ENCODE measurements at regions not wholly inside any gene's neighbourhood (a gene's known extent, or its start where the extent isn't known, plus 50 kb on each side); places are given as distances from the start of the nearest gene placed in this dataset.

- no peak overlapping the region for H3K4me3 ChIP-seq (ENCODE audit: low read depth, low read length)
- no peak for DNase-seq (ENCODE audit: low read depth)
- TF ChIP-seq, protein P1, sequence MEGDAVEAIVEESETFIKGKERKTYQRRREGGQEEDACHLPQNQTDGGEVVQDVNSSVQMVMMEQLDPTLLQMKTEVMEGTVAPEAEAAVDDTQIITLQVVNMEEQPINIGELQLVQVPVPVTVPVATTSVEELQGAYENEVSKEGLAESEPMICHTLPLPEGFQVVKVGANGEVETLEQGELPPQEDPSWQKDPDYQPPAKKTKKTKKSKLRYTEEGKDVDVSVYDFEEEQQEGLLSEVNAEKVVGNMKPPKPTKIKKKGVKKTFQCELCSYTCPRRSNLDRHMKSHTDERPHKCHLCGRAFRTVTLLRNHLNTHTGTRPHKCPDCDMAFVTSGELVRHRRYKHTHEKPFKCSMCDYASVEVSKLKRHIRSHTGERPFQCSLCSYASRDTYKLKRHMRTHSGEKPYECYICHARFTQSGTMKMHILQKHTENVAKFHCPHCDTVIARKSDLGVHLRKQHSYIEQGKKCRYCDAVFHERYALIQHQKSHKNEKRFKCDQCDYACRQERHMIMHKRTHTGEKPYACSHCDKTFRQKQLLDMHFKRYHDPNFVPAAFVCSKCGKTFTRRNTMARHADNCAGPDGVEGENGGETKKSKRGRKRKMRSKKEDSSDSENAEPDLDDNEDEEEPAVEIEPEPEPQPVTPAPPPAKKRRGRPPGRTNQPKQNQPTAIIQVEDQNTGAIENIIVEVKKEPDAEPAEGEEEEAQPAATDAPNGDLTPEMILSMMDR (IDR thresholded peaks at IDR 0.05; ENCODE audit: control insufficient read depth, extremely low read depth, insufficient read depth) = no peak
Measured at GRCh38 chr21:32206631-32207405, 72.0 kb downstream of the MIS18A start.

- DNase-seq (ENCODE audit: low read depth) = no peak
- H3K4me3 ChIP-seq (ENCODE audit: low read depth, low read length) = no peak overlapping the region
- TF ChIP-seq, protein P1 (IDR thresholded peaks at IDR 0.05; ENCODE audit: control insufficient read depth, extremely low read depth, insufficient read depth) = no peak
Measured at GRCh38 chr21:32203877-32204480, 74.9 kb downstream of the MIS18A start.

DNA sequence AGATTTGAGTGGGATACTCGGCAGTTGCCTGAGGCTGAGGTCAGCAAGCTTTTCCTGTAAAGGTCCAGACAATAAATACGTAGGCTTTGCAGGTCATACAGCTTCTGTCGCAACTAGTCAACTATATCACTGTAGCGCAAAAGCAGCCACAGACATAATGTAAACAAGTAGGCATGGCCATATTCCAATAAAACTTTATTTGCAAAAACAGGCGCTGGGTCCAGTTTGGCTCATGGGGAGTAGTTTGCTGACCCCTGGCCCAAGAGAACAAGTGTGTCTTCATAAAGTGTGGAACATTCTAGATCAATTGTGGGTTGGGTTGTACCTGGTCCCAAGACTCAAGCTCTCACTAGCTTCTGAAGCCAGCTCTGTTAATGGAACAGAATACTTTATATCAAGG, 78.8 kb downstream of the MIS18A start:
- TF ChIP-seq, protein P1 (IDR thresholded peaks at IDR 0.05; ENCODE audit: control insufficient read depth, extremely low read depth, insufficient read depth) = no peak
- H3K4me3 ChIP-seq (ENCODE audit: low read depth, low read length) = no peak overlapping the region
- DNase-seq (ENCODE audit: low read depth) = peak; percentile 48

DNA sequence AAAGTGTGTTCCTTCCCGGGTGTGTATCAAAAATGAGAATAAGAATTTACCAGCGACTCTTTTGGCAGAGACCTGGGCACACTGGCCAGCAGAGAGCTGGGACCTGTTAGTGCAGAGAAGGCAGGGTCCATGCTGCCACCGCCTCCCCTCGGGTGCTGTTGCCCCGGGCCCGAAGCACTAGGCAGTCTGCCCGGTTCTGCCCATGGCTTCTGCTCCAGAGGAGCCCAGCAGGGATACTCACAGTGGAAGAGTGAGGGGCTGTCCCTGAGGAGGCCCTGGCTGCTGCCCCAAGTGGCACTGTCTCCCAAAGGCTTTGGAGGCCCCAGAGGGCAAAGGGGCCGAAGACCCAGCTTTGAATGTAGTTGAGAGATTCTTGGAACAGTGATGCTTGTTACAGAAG, 80.5 kb downstream of the MIS18A start:
- no peak overlapping the region for H3K4me3 ChIP-seq (ENCODE audit: low read depth, low read length)
- DNase-seq (ENCODE audit: low read depth) = no peak
- TF ChIP-seq, protein P1 (IDR thresholded peaks at IDR 0.05; ENCODE audit: control insufficient read depth, extremely low read depth, insufficient read depth) = no peak

DNA sequence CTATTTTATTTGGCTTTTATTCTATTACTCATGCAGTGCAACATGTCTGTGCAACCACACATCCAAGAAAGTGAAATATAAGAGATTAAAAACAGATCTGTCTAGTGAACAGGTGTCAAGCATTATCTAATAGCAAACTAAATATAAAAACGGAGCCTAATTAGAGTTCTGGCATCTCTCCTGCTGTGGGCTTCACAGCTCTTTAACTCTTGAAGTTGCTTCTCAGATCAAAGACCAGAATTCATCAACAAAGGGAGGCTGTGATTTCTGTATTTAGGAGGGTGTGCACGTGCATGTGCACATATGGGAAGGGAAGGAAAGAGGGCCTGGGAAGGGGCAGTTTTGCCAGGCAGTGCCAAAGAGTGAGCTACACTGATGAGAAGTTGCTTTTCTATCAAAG, 81.0 kb downstream of the MIS18A start:
- no peak for DNase-seq (ENCODE audit: low read depth)
- TF ChIP-seq, protein P1 (IDR thresholded peaks at IDR 0.05; ENCODE audit: control insufficient read depth, extremely low read depth, insufficient read depth) = no peak

GRCh38 chr21:32196001-32196400, 82.8 kb downstream of the MIS18A start:
- DNase-seq (ENCODE audit: low read depth) = no peak
- TF ChIP-seq, protein P1 (IDR thresholded peaks at IDR 0.05; ENCODE audit: control insufficient read depth, extremely low read depth, insufficient read depth) = no peak
- H3K4me3 ChIP-seq (ENCODE audit: low read depth, low read length) = no peak overlapping the region

More for the DNA sequence above, 81.0 kb downstream of the MIS18A start:
- H3K4me3 ChIP-seq (ENCODE audit: low read depth, low read length) = no peak overlapping the region
